ENCODE measurements at regions not wholly inside any gene's neighbourhood (a gene's known extent, or its start where the extent isn't known, plus 50 kb on each side); places are given as distances from the start of the nearest gene placed in this dataset.

GRCh38 chr4:12421364-12421763 lies 992.7 kb upstream of the HS3ST1 start:
- no peak for TF ChIP-seq CTCF (IDR thresholded peaks at IDR 0.05)
- TF ChIP-seq POLR2A (IDR thresholded peaks at IDR 0.05): no peak

Data from right lobe of liver (tissue), 4 donors.